HL-60 (cell line): ENCODE measurements at regions not wholly inside any gene's neighbourhood (a gene's known extent, or its start where the extent isn't known, plus 50 kb on each side); places are given as distances from the start of the nearest gene placed in this dataset.

Experiments
- CTCF ChIP-seq: IDR thresholded peaks from one replicate; pipeline ENCODE4 v1.5.1; 2011; ENCODE audit warnings: low read length, control low read depth, inconsistent platforms; ENCODE audit not compliant: insufficient read depth
- GABPA ChIP-seq: IDR thresholded peaks from 2 replicates; pipeline ENCODE4 v1.6.1; 2012; ENCODE audit warnings: low read depth
- POLR2AphosphoS5 ChIP-seq: IDR thresholded peaks from 2 replicates; pipeline ENCODE4 v1.6.1; 2012; ENCODE audit warnings: low read depth

DNA sequence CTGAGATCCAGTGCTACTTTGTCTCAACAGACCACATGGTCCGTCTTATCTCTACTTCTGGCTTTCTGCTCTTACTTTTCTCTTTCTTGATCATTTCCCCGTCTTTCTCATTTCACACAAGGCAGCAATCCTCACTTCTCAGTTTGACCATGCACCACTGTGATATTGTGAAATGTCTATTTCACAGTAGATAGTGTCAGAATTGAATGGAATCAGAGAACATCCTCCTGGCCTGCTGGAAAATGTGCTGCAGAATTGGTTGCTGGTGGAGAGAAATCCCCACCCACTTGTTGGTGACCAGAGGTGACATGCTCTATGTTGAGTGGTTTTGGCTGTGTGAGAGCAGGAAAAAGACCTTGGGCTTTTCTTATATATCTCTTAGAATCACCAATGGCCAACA, 57.8 kb upstream of the RCN1 start:
- TF ChIP-seq POLR2AphosphoS5 = no peak
- TF ChIP-seq GABPA = no peak
- TF ChIP-seq CTCF = no peak
